Duodenal mucosa (tissue), 2 donors: ENCODE measurements at regions not wholly inside any gene's neighbourhood (a gene's known extent, or its start where the extent isn't known, plus 50 kb on each side); places are given as distances from the start of the nearest gene placed in this dataset.

Experiments
- H3K27ac ChIP-seq: one replicate; pipeline ENCODE4 v1.7.0; 2013; ENCODE audit warnings: low read depth, low read length
- H3K27me3 ChIP-seq, 2 donors: one replicate each; pipeline ENCODE4 v1.7.0; 2013; ENCODE audit warnings: low read length in 2 of 2, control low read depth in 1 of 2; ENCODE audit not compliant: insufficient read depth in 2 of 2, control insufficient read depth in 1 of 2
- H3K36me3 ChIP-seq, 2 donors: one replicate each; pipeline ENCODE4 v1.7.0; 2013; ENCODE audit warnings: low read length in 2 of 2, control low read depth in 1 of 2; ENCODE audit not compliant: insufficient read depth in 2 of 2, control insufficient read depth in 1 of 2
- H3K4me1 ChIP-seq, 2 donors: one replicate each; pipeline ENCODE4 v1.7.0; 2013; ENCODE audit warnings: low read length in 2 of 2, control low read depth in 1 of 2; ENCODE audit not compliant: insufficient read depth in 2 of 2, control insufficient read depth in 1 of 2
- H3K4me3 ChIP-seq, 2 donors: one replicate each; pipeline ENCODE4 v1.7.0; 2013; ENCODE audit warnings: low read length in 2 of 2, low read depth in 1 of 2
- H3K9ac ChIP-seq, 2 donors: one replicate each; pipeline ENCODE4 v1.7.0; 2013; ENCODE audit warnings: low read length in 2 of 2, low read depth in 1 of 2
- H3K9me3 ChIP-seq, 2 donors: one replicate each; pipeline ENCODE4 v1.7.0; 2013; ENCODE audit warnings: low read length in 2 of 2, control low read depth in 1 of 2; ENCODE audit not compliant: control insufficient read depth in 1 of 2

- no peaks in the 10 kb centered on the region for H3K36me3 ChIP-seq
- peaks cover 0 to 2% of the 10 kb centered on the region in 2 donors for H3K27me3 ChIP-seq
- H3K4me1 ChIP-seq: peaks cover 32 to 51% of the 10 kb centered on the region in 2 donors
- peak overlapping the region in 1 of 2 donors; percentile 22 for H3K9ac ChIP-seq
- no peak overlapping the region for H3K4me3 ChIP-seq
- no peak overlapping the region for H3K27ac ChIP-seq
- H3K9me3 ChIP-seq: no peaks in the 10 kb centered on the region
Measured at GRCh38 chr6:157762636-157763035, 60.4 kb upstream of the SNX9 start.

GRCh38 chr6:157763129-157763903 is 59.7 kb upstream of the SNX9 start:
- Histone ChIP-seq H3K9me3 (no peaks in the 10 kb centered on the region), H3K4me1 (peaks cover 32 to 51% of the 10 kb centered on the region in 2 donors), H3K4me3 (peak overlapping the region in 1 of 2 donors; percentile 59), H3K36me3 (no peaks in the 10 kb centered on the region), H3K27me3 (peaks cover 0 to 2% of the 10 kb centered on the region in 2 donors), H3K9ac (peak overlapping the region; percentile 0 to 73), H3K27ac (peak overlapping the region; percentile 83)

- Histone ChIP-seq H3K27me3 (peaks cover 0 to 2% of the 10 kb centered on the region in 2 donors), H3K9ac (peak overlapping the region; percentile 0 to 73), H3K4me3 (peak overlapping the region in 1 of 2 donors; percentile 59), H3K4me1 (peaks cover 32 to 51% of the 10 kb centered on the region in 2 donors), H3K9me3 (no peaks in the 10 kb centered on the region), H3K36me3 (no peaks in the 10 kb centered on the region), H3K27ac (peak overlapping the region; percentile 83)
Measured at GRCh38 chr6:157763904-157764177, 59.2 kb upstream of the SNX9 start.

- Histone ChIP-seq H3K9ac (peak overlapping the region; percentile 0 to 73), H3K27ac (peak overlapping the region; percentile 83), H3K4me3 (peak overlapping the region in 1 of 2 donors; percentile 59), H3K27me3 (peaks cover 0 to 2% of the 10 kb centered on the region in 2 donors), H3K9me3 (no peaks in the 10 kb centered on the region), H3K4me1 (peaks cover 32 to 51% of the 10 kb centered on the region in 2 donors), H3K36me3 (no peaks in the 10 kb centered on the region)
Measured at GRCh38 chr6:157764178-157765068, 58.6 kb upstream of the SNX9 start.

- no peak overlapping the region for H3K4me3 ChIP-seq
- no peaks in the 10 kb centered on the region for H3K27me3 ChIP-seq
- no peak overlapping the region for H3K27ac ChIP-seq
- H3K4me1 ChIP-seq: peaks cover 30 to 34% of the 10 kb centered on the region in 2 donors
- no peaks in the 10 kb centered on the region for H3K9me3 ChIP-seq
- no peaks in the 10 kb centered on the region for H3K36me3 ChIP-seq
- H3K9ac ChIP-seq: no peak overlapping the region
Measured at GRCh38 chr6:157766901-157767774, 55.9 kb upstream of the SNX9 start.

- no peak overlapping the region for H3K4me3 ChIP-seq
- H3K27ac ChIP-seq: no peak overlapping the region
- H3K27me3 ChIP-seq: no peaks in the 10 kb centered on the region
- no peaks in the 10 kb centered on the region for H3K9me3 ChIP-seq
- no peak overlapping the region for H3K9ac ChIP-seq
- H3K36me3 ChIP-seq: no peaks in the 10 kb centered on the region
- H3K4me1 ChIP-seq: peaks cover 24 to 31% of the 10 kb centered on the region in 2 donors
Measured at GRCh38 chr6:157767775-157768156, 55.3 kb upstream of the SNX9 start.

- Histone ChIP-seq H3K9me3 (no peaks in the 10 kb centered on the region), H3K9ac (no peak overlapping the region), H3K4me1 (peaks cover 22 to 28% of the 10 kb centered on the region in 2 donors), H3K4me3 (no peak overlapping the region), H3K27me3 (no peaks in the 10 kb centered on the region), H3K36me3 (no peaks in the 10 kb centered on the region), H3K27ac (no peak overlapping the region)
Measured at GRCh38 chr6:157768304-157768703, 54.7 kb upstream of the SNX9 start.

GRCh38 chr6:157768863-157769551 is 54.0 kb upstream of the SNX9 start:
- peaks cover 21 to 24% of the 10 kb centered on the region in 2 donors for H3K4me1 ChIP-seq
- H3K27me3 ChIP-seq: no peaks in the 10 kb centered on the region
- H3K27ac ChIP-seq: no peak overlapping the region
- no peaks in the 10 kb centered on the region for H3K36me3 ChIP-seq
- no peaks in the 10 kb centered on the region for H3K9me3 ChIP-seq
- no peak overlapping the region for H3K9ac ChIP-seq
- no peak overlapping the region for H3K4me3 ChIP-seq

- Histone ChIP-seq H3K4me1 (peaks cover 12 to 15% of the 10 kb centered on the region in 2 donors), H3K27me3 (no peaks in the 10 kb centered on the region), H3K4me3 (no peak overlapping the region), H3K36me3 (no peaks in the 10 kb centered on the region), H3K27ac (no peak overlapping the region), H3K9ac (no peak overlapping the region), H3K9me3 (no peaks in the 10 kb centered on the region)
Measured at GRCh38 chr6:157769776-157770426, 53.1 kb upstream of the SNX9 start.
